ENCODE measurements at regions not wholly inside any gene's neighbourhood (a gene's known extent, or its start where the extent isn't known, plus 50 kb on each side); places are given as distances from the start of the nearest gene placed in this dataset.

- H3K36me3 Mint-ChIP-seq (ENCODE audit: low read depth): peaks cover 8% of the 10 kb centered on the region
- no peaks in the 10 kb centered on the region for H3K27me3 Mint-ChIP-seq (ENCODE audit: insufficient read depth)
- H3K27ac Mint-ChIP-seq: peak overlapping the region; percentile 95
- peaks cover 5% of the 10 kb centered on the region for H3K9me3 Mint-ChIP-seq
- Histone ChIP-seq H3K4me3 (ENCODE audit: low read length) (peak overlapping the region; percentile 46), H3K27me3 (ENCODE audit: control insufficient read depth, insufficient read depth, low read length, poor library complexity, severe bottlenecking) (no peaks in the 10 kb centered on the region), H3K9ac (ENCODE audit: extremely low read depth, low read length, poor library complexity, severe bottlenecking) (no peak overlapping the region), H3K36me3 (ENCODE audit: control insufficient read depth, insufficient read depth, low read length) (no peaks in the 10 kb centered on the region), H3K27ac (ENCODE audit: low read depth, low read length) (peak overlapping the region; percentile 56), H3K4me1 (ENCODE audit: control insufficient read depth, insufficient read depth, low read length) (peaks cover 7% of the 10 kb centered on the region), H3K9me3 (ENCODE audit: control insufficient read depth, low read length) (peaks cover 10% of the 10 kb centered on the region)
- DNase-seq: peak; percentile 50
- no peak overlapping the region for H3K4me3 Mint-ChIP-seq
- H3K4me1 Mint-ChIP-seq: peaks cover 36% of the 10 kb centered on the region
- no peak for TF ChIP-seq CTCF (conservative IDR thresholded peaks at IDR 0.05)
Measured at GRCh38 chr4:156347412-156348075, 393.9 kb upstream of the CTSO start.

GRCh38 chr4:156346959-156347385 is 393.3 kb upstream of the CTSO start:
- Histone ChIP-seq H3K9ac (ENCODE audit: extremely low read depth, low read length, poor library complexity, severe bottlenecking) (no peak overlapping the region), H3K36me3 (ENCODE audit: control insufficient read depth, insufficient read depth, low read length) (no peaks in the 10 kb centered on the region), H3K27me3 (ENCODE audit: control insufficient read depth, insufficient read depth, low read length, poor library complexity, severe bottlenecking) (no peaks in the 10 kb centered on the region), H3K27ac (ENCODE audit: low read depth, low read length) (peak overlapping the region; percentile 56), H3K4me3 (ENCODE audit: low read length) (peak overlapping the region; percentile 46), H3K9me3 (ENCODE audit: control insufficient read depth, low read length) (peaks cover 10% of the 10 kb centered on the region), H3K4me1 (ENCODE audit: control insufficient read depth, insufficient read depth, low read length) (peaks cover 8% of the 10 kb centered on the region)
- Mint-ChIP-seq H3K4me1 (peaks cover 40% of the 10 kb centered on the region), H3K27ac (peak overlapping the region; percentile 95), H3K36me3 (ENCODE audit: low read depth) (peaks cover 8% of the 10 kb centered on the region), H3K4me3 (peak overlapping the region; percentile 13), H3K27me3 (ENCODE audit: insufficient read depth) (no peaks in the 10 kb centered on the region), H3K9me3 (peaks cover 5% of the 10 kb centered on the region)
- no peak for TF ChIP-seq CTCF (conservative IDR thresholded peaks at IDR 0.05)
- DNase-seq: peak; percentile 79

- no peaks in the 10 kb centered on the region for H3K27me3 ChIP-seq (ENCODE audit: control insufficient read depth, insufficient read depth, low read length, poor library complexity, severe bottlenecking)
- no peaks in the 10 kb centered on the region for H3K27me3 Mint-ChIP-seq (ENCODE audit: insufficient read depth)
- H3K4me1 ChIP-seq (ENCODE audit: control insufficient read depth, insufficient read depth, low read length): peaks cover 9% of the 10 kb centered on the region
- peaks cover 41% of the 10 kb centered on the region for H3K4me1 Mint-ChIP-seq
- no peaks in the 10 kb centered on the region for H3K36me3 Mint-ChIP-seq (ENCODE audit: low read depth)
- WGBS, 2 experiments (ENCODE audit: insufficient coverage in 1 of 2, insufficient read length in 1 of 2): 91% methylated on average over 1 of the region's 1 CpG; no CpG with 5 or more reads in 1 of the 2 experiments
- H3K9me3 ChIP-seq (ENCODE audit: control insufficient read depth, low read length): peaks cover 23% of the 10 kb centered on the region
- H3K27ac Mint-ChIP-seq: peak overlapping the region; percentile 78
- no peak for TF ChIP-seq CTCF (conservative IDR thresholded peaks at IDR 0.05)
- no peaks in the 10 kb centered on the region for H3K9me3 Mint-ChIP-seq
- no peak overlapping the region for H3K27ac ChIP-seq (ENCODE audit: low read depth, low read length)
- DNase-seq: no peak
- no peak overlapping the region for H3K4me3 ChIP-seq (ENCODE audit: low read length)
- H3K36me3 ChIP-seq (ENCODE audit: control insufficient read depth, insufficient read depth, low read length): peaks cover 6% of the 10 kb centered on the region
- no peak overlapping the region for H3K4me3 Mint-ChIP-seq
- no peak overlapping the region for H3K9ac ChIP-seq (ENCODE audit: extremely low read depth, low read length, poor library complexity, severe bottlenecking)
Measured at GRCh38 chr4:156344397-156344796, 390.7 kb upstream of the CTSO start.
